Middle frontal gyrus (tissue), 1 donor: ENCODE measurements at regions not wholly inside any gene's neighbourhood (a gene's known extent, or its start where the extent isn't known, plus 50 kb on each side); places are given as distances from the start of the nearest gene placed in this dataset.

Experiments used
- DNase-seq: peaks from one replicate; pipeline ENCODE4 v3.0.0-alpha.2; 2015; ENCODE audit warnings: low spot score; ENCODE audit errors: extremely low spot score

GRCh38 chr12:28933176-28933575 is 215.9 kb upstream of the FAR2 start:
- DNase-seq: no peak

DNA sequence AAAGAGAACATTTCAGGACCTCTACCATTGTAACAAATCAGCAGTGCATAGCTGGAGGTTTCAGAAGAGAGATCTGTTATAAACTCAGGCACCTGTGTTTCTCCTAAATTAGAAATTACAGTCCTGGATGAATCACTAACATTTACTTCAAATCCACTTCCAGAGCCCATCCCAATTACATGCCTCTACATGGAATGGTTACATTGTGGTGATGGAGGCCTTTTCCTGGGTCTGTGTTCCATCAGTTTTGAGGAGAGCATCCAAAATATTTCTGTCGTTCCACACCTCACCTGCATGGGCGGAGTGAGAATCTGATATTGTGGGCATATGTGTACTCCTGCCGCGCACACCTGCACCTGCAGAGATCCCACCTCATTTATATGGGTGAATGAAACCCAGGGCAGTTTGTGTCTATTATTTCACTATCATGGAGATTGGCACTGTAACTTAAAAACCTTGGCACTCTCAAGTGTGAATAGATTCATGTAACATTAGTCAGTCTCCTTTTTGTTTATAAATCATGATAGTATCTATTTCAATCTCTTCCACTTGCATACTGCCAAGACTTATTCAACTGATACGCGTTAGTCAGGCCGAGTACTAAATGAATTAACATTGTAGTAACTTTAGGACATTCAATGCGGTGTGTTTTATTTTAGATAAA is 215.1 kb upstream of the FAR2 start:
- DNase-seq: no peak

DNA sequence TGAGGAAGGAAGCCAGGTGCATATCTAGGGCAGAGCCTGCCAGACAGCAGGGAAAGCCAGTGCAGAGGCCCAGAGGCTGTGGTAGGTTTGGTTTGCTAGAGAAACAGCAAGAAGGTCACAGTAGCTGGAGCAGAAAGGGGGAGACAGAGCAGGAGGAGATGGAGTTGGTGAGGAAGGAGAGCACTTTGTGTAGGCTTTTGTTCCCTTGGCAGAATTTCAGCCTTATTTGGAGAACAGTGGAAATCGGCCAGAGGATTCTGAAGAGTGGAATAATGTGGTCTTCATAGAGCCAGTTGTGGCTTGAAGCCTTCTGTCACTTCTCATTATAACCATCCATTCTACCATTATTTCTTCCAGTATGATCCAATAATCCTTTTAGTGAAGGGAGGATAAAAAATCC is 212.9 kb upstream of the FAR2 start:
- DNase-seq: no peak

DNA sequence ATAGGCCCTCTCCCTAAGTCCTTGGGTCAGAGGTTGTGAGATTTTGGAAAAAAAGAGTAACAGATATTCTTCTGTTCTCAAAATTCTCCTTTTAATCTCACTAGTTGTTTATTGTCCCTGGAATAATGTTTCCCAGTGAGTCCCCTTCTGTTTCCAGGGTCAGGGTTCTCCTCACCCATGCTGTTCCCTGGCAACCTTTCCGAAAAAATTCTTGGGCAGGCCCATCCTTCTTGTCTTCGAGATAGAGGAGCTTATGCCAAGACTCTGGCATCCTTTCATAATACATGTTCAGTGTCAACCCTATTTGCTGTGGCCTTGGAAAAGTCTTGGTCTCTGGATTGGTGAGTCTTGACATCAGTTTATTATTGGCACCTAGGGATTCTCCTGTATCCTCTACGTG is 212.4 kb upstream of the FAR2 start:
- no peak for DNase-seq

- no peak for DNase-seq
Measured at GRCh38 chr12:28937196-28937595, 211.9 kb upstream of the FAR2 start.

DNA sequence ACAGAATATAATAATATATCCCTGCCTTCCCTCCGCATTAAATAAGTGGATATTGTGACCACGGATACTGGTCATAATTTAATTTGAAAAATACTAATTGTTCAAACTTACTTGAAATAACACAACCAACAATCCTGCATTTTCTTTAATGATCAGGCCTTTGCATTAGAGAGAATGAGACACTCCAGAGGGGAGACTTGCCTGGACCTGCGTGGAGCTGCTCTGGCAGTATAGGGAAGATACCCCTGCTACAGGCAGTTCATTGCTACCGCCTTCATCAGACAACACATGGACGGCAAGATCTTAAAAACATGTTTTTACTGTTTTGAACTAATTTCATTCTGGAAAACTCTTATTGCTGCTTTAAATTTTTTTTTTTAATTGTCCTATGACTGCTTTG is 211.0 kb upstream of the FAR2 start:
- DNase-seq: no peak

GRCh38 chr12:28938581-28939235 is 210.4 kb upstream of the FAR2 start:
- DNase-seq: no peak

GRCh38 chr12:28939427-28939826 is 209.7 kb upstream of the FAR2 start:
- no peak for DNase-seq

GRCh38 chr12:28941248-28941647 is 207.8 kb upstream of the FAR2 start:
- no peak for DNase-seq

DNA sequence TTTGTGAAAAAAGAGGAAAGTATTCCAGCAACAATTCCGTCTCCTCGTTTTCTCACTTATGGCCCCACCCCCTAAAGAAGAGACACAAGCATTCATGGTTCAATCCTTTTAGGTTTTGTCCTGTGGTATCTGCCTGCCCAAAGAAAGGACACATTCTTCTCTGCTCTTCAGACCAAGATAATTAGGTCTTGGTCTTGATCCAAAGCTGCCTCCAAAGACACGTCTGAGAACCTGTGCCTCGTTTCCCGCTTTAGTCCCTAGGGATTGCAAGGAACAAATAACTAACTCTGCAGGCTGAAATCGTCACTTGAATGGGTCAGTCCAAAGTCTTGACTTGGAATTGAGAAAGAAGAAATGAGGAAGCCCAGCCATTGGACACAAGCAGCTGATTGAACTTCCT is 202.7 kb upstream of the FAR2 start:
- no peak for DNase-seq

GRCh38 chr12:28948685-28949084 is 200.4 kb upstream of the FAR2 start:
- DNase-seq: no peak

DNA sequence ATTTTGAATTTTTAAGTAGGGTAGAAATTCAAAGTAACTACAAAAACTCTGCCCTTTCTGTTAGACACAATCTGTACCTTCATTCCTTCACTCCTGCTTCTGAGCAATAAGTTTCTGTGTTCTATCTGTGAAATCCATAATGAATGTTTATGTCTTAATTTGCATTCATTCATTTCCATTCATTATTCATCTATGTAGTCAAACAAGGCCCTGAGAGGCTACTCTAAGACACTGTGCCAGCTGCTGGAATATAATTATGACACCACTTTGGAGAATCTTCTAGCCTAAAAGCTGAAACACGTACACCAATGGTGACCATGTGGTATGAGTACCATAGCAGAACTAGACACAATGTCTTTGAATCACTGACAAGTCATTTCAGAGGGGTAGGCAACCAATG is 199.9 kb upstream of the FAR2 start:
- no peak for DNase-seq

- DNase-seq: no peak
Measured at GRCh38 chr12:28950049-28950448, 199.0 kb upstream of the FAR2 start.

- no peak for DNase-seq
Measured at GRCh38 chr12:28951935-28952334, 197.1 kb upstream of the FAR2 start.

DNA sequence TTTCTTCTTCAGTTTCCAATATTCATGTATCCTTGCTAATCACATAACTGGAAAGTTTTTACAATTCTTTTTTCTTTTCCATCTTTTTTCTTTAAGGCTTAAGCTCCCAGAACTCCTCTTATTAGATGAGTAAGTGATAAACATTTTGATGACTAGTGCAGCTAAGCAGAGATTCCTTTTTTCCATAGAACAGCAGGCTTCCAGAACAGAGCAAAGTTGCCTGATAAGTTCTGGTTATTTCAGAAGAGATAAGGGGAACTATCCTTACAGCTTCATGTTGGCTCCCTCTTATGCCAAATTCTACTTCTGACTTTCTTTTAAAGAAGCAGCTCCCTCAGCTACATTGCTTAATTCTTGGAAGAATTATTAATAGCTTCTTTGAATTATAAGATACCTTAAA is 194.7 kb upstream of the FAR2 start:
- DNase-seq: no peak

- no peak for DNase-seq
Measured at GRCh38 chr12:28955491-28955890, 193.6 kb upstream of the FAR2 start.

GRCh38 chr12:28955931-28956330 is 193.1 kb upstream of the FAR2 start:
- DNase-seq: no peak

- no peak for DNase-seq
Measured at GRCh38 chr12:28958553-28959195, 190.4 kb upstream of the FAR2 start.

- DNase-seq: no peak
Measured at GRCh38 chr12:28961948-28962384, 187.1 kb upstream of the FAR2 start.

DNA sequence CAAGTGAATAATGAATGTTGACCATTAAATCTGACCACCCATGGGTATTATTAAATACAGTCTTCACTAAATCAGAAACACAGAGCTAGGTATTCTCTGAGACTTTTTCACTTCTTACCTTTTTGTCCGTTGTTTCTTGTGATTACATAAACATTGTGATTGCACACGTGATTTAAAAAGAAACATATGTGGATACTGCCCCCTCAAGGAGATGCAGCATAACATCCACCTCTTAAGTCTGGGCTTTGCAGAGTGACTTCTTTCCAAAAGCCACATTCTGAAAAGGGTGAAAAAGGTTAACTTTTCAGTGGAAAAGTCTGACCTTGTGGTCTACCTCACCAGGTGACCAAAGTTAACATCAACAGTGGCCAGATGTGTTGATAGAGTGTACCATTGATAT is 185.5 kb upstream of the FAR2 start:
- DNase-seq: no peak

DNA sequence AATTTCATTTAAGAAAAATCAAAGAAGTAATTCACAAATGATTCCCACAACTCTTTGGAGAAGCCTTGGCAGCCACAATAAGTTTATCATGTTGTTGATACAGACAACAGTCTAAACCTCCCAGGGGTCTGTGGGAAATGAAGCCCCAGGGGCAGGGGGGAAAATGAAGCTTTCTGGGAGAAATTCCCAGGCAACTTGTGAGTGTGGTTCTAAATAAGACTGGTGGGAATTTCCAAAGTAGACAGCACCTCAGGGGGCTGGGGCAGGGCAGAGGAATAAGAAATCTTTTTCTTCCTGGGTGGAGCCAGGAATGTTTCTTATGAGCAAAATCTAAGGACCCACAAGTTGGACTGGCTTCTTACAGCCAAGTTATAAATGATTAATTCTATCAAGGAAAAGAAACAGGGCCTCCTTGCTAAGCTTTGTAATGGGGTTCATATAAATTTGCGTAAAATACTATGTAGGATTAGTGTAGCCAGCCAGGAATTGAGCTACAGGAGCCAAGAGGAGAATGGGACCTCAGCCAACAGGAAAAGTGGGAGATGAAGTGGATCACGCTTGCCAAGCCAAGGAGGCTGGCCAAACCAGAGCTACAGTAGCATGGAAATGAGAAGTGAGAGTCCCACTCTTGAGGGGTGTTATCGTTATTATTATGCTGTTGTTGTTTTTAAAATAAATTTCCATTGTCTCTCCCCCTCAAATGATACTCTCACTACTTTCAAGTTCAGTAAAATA is 182.9 kb upstream of the FAR2 start:
- DNase-seq: no peak

- DNase-seq: no peak
Measured at GRCh38 chr12:28967426-28967825, 181.7 kb upstream of the FAR2 start.
